SK-N-MC (cell line): ENCODE measurements at regions not wholly inside any gene's neighbourhood (a gene's known extent, or its start where the extent isn't known, plus 50 kb on each side); places are given as distances from the start of the nearest gene placed in this dataset.

ENCODE experiments used
- EZH2 ChIP-seq: fragments of 200-600 bp; sonication (generic); IDR thresholded peaks from one replicate; pipeline ENCODE4 v1.6.1; 2017; ENCODE audit warnings: antibody characterized with exemption
- POLR2AphosphoS5 ChIP-seq: IDR thresholded peaks from 2 replicates; pipeline ENCODE4 v1.6.1; 2012; ENCODE audit warnings: mild to moderate bottlenecking, low read depth, low read length, borderline replicate concordance

GRCh38 chr3:102063572-102063971 lies 214.3 kb downstream of the NFKBIZ start:
- no peak for TF ChIP-seq POLR2AphosphoS5
- no peak for TF ChIP-seq EZH2
